IMR-90 (cell line): ENCODE measurements at regions not wholly inside any gene's neighbourhood (a gene's known extent, or its start where the extent isn't known, plus 50 kb on each side); places are given as distances from the start of the nearest gene placed in this dataset.

ENCODE experiments used
- ATAC-seq: fragments of 200-7000 bp; cut with Tn5 transposase; 2 replicates; pipeline ENCODE4 v1.9.1; 2020; ENCODE audit warnings: low read depth, mild to moderate bottlenecking, moderate library complexity
- BruUV-seq: library from RNA; stranded (reverse); fragments of 400-500 nt; replicated peaks from 2 replicates; lab custom pipeline; 2021; lab: Mats Ljungman, UMichigan
- CTCF ChIA-PET: fragments of 300-600 bp; formaldehyde crosslinking; extraction: SDS; loops from one replicate; lab custom pipeline; 2021; ENCODE audit warnings: antibody characterized with exemption; lab: Yijun Ruan, JAX
- POLR2A ChIA-PET: fragments of 300-600 bp; sonication (Branson Sonifier 250); formaldehyde crosslinking; loops from one replicate; lab custom pipeline; 2022; ENCODE audit warnings: antibody characterized with exemption; ENCODE audit not compliant: unreplicated experiment; lab: Charles Lee
- DNase-seq: peaks from one replicate; pipeline ENCODE4 v3.0.0; 2013
- H2AFZ ChIP-seq: replicated peaks from 2 replicates; pipeline ENCODE3; 2013; ENCODE audit warnings: low read length, mild to moderate bottlenecking; ENCODE audit not compliant: poor library complexity
- H2AK5ac ChIP-seq: 2 replicates; pipeline ENCODE4 v1.6.1; 2013; ENCODE audit warnings: low read depth, low read length, inconsistent platforms
- H2AK9ac ChIP-seq: replicated peaks from 2 replicates; pipeline ENCODE3; 2013; ENCODE audit warnings: mild to moderate bottlenecking, low read depth, low read length, moderate library complexity; ENCODE audit not compliant: poor library complexity
- H2BK120ac ChIP-seq: 2 replicates; pipeline ENCODE4 v1.6.1; 2013; ENCODE audit warnings: low read depth, low read length, inconsistent platforms
- H2BK15ac ChIP-seq: 3 replicates; pipeline ENCODE4 v1.6.1; 2013; ENCODE audit warnings: low read depth, low read length, inconsistent platforms
- H2BK20ac ChIP-seq: 2 replicates; pipeline ENCODE4 v1.6.1; 2013; ENCODE audit warnings: low read depth, mild to moderate bottlenecking, inconsistent platforms, low read length, moderate library complexity
- H2BK5ac ChIP-seq: 2 replicates; pipeline ENCODE4 v1.6.1; 2013; ENCODE audit warnings: mild to moderate bottlenecking, low read depth, low read length, inconsistent platforms; ENCODE audit not compliant: poor library complexity, severe bottlenecking
- H3K14ac ChIP-seq: replicated peaks from 2 replicates; pipeline ENCODE4 v1.6.1; 2013; ENCODE audit warnings: low read depth, low read length, inconsistent platforms
- H3K18ac ChIP-seq: 2 replicates; pipeline ENCODE4 v1.6.1; 2013; ENCODE audit warnings: low read depth, low read length, control low read depth
- H3K23ac ChIP-seq: 2 replicates; pipeline ENCODE4 v1.6.1; 2013; ENCODE audit warnings: low read depth, low read length, inconsistent platforms
- H3K27ac ChIP-seq: 2 replicates; pipeline ENCODE4 v1.5.1; 2013; ENCODE audit warnings: mild to moderate bottlenecking, control low read depth, low read length; ENCODE audit not compliant: insufficient read depth
- H3K27me3 ChIP-seq: 2 replicates; pipeline ENCODE4 v1.6.1; 2013; ENCODE audit warnings: low read length; ENCODE audit not compliant: control insufficient read depth, insufficient read depth
- H3K36me3 ChIP-seq: 2 replicates; pipeline ENCODE4 v1.6.1; 2013; ENCODE audit warnings: low read length, mixed read lengths; ENCODE audit not compliant: control insufficient read depth, insufficient read depth
- H3K4ac ChIP-seq: 2 replicates; pipeline ENCODE4 v1.6.1; 2013; ENCODE audit warnings: low read depth, low read length, inconsistent platforms
- H3K4me1 ChIP-seq: 2 replicates; pipeline ENCODE4 v1.6.1; 2013; ENCODE audit warnings: low read length, mixed read lengths; ENCODE audit not compliant: control insufficient read depth, insufficient read depth
- H3K4me2 ChIP-seq: 2 replicates; pipeline ENCODE4 v1.6.1; 2013; ENCODE audit warnings: low read depth, mild to moderate bottlenecking, control low read depth, low read length, moderate library complexity
- H3K4me3 ChIP-seq: 2 replicates; pipeline ENCODE4 v1.5.1; 2013; ENCODE audit warnings: low read depth, mild to moderate bottlenecking, control low read depth, low read length, moderate library complexity; ENCODE audit not compliant: insufficient read depth
- H3K56ac ChIP-seq: 2 replicates; pipeline ENCODE4 v1.6.1; 2013; ENCODE audit warnings: low read length, inconsistent platforms; ENCODE audit not compliant: insufficient read depth; ENCODE audit errors: extremely low read depth
- H3K79me1 ChIP-seq, 2 experiments: 2 replicates each; pipeline ENCODE4 v1.6.1; 2013; ENCODE audit warnings: low read length in 2 of 2, inconsistent platforms in 1 of 2, low read depth in 1 of 2
- H3K9ac ChIP-seq: 2 replicates; pipeline ENCODE4 v1.6.1; 2013; ENCODE audit warnings: low read depth, low read length, control low read depth
- H3K9me1 ChIP-seq: 2 replicates; pipeline ENCODE4 v1.6.1; 2013; ENCODE audit warnings: low read length, inconsistent platforms; ENCODE audit not compliant: insufficient read depth
- H3K9me3 ChIP-seq: 2 replicates; pipeline ENCODE4 v1.6.1; 2013; ENCODE audit warnings: low read length; ENCODE audit not compliant: control insufficient read depth, insufficient read depth
- H4K20me1 ChIP-seq: 2 replicates; pipeline ENCODE4 v1.6.1; 2013; ENCODE audit warnings: low read length, inconsistent platforms; ENCODE audit not compliant: insufficient read depth
- H4K5ac ChIP-seq: 2 replicates; pipeline ENCODE4 v1.6.1; 2013; ENCODE audit warnings: mild to moderate bottlenecking, low read depth, low read length, control low read depth
- H4K8ac ChIP-seq, 2 experiments: 2 replicates each; pipeline ENCODE4 v1.6.1; 2013; ENCODE audit warnings: low read depth in 2 of 2, low read length in 2 of 2, control low read depth in 1 of 2, inconsistent platforms in 1 of 2
- H4K91ac ChIP-seq: 2 replicates; pipeline ENCODE4 v1.6.1; 2013; ENCODE audit warnings: low read depth, low read length, inconsistent platforms; ENCODE audit not compliant: insufficient read depth
- BHLHE40 ChIP-seq: fragments of 150-350 bp; IDR thresholded peaks from 2 replicates; pipeline ENCODE4 v1.6.1; 2016; ENCODE audit warnings: mild to moderate bottlenecking, low read depth, low read length
- CEBPB ChIP-seq: IDR thresholded peaks from 2 replicates; pipeline ENCODE4 v1.6.1; 2012; ENCODE audit warnings: low read depth, low read length, improper control_type of control experiment
- CHD1 ChIP-seq: IDR thresholded peaks from 2 replicates; pipeline ENCODE4 v1.6.1; 2012; ENCODE audit warnings: low read depth, low read length, improper control_type of control experiment
- CTCF ChIP-seq: conservative IDR thresholded peaks from 2 replicates; pipeline ENCODE4 v1.5.1; 2012; ENCODE audit warnings: mild to moderate bottlenecking, low read depth, low read length, improper control_type of control experiment
- FOS ChIP-seq: fragments of 150-350 bp; IDR thresholded peaks from 2 replicates; pipeline ENCODE4 v1.6.1; 2016; ENCODE audit warnings: low read depth, low read length
- MAFK ChIP-seq: IDR thresholded peaks from 2 replicates; pipeline ENCODE4 v1.6.1; 2012; ENCODE audit warnings: low read depth, low read length, improper control_type of control experiment
- MAZ ChIP-seq: IDR thresholded peaks from 2 replicates; pipeline ENCODE4 v1.6.1; 2012; ENCODE audit warnings: low read depth, mild to moderate bottlenecking, low read length, improper control_type of control experiment, moderate library complexity, borderline replicate concordance
- MXI1 ChIP-seq: IDR thresholded peaks from 2 replicates; pipeline ENCODE4 v1.6.1; 2012; ENCODE audit warnings: low read depth, mild to moderate bottlenecking, low read length, moderate library complexity, borderline replicate concordance
- NFE2L2 ChIP-seq: fragments of 150-350 bp; IDR thresholded peaks from 2 replicates; pipeline ENCODE4 v1.6.1; 2016; ENCODE audit warnings: low read depth, mild to moderate bottlenecking, low read length
- POLR2A ChIP-seq: IDR thresholded peaks from 2 replicates; pipeline ENCODE4 v1.6.1; 2012; ENCODE audit warnings: mild to moderate bottlenecking, low read depth, low read length
- RAD21 ChIP-seq: IDR thresholded peaks from 2 replicates; pipeline ENCODE4 v1.6.1; 2012; ENCODE audit warnings: low read length, improper control_type of control experiment
- RCOR1 ChIP-seq: IDR thresholded peaks from 2 replicates; pipeline ENCODE4 v1.6.1; 2012; ENCODE audit warnings: mild to moderate bottlenecking, low read length, improper control_type of control experiment; ENCODE audit not compliant: insufficient replicate concordance
- RFX5 ChIP-seq: IDR thresholded peaks from 2 replicates; pipeline ENCODE4 v1.8.0; 2012; ENCODE audit warnings: low read depth, mild to moderate bottlenecking, low read length, moderate library complexity
- SMC3 ChIP-seq: fragments of 150-350 bp; IDR thresholded peaks from 2 replicates; pipeline ENCODE4 v1.6.1; 2016; ENCODE audit warnings: low read depth, mild to moderate bottlenecking, antibody characterized with exemption, low read length, moderate library complexity
- USF2 ChIP-seq: fragments of 150-350 bp; IDR thresholded peaks from 2 replicates; pipeline ENCODE4 v1.6.1; 2017; ENCODE audit warnings: mild to moderate bottlenecking, antibody characterized with exemption, low read length, low read depth
- dilution Hi-C: fragments of 300-500 bp; cut with HindIII; formaldehyde crosslinking; loops from one replicate; pipeline ENCODE4 v1.14.3; 2018; ENCODE audit warnings: low sequenced_read_pairs; ENCODE audit not compliant: unreplicated experiment
- in situ Hi-C: fragments of 300-500 bp; cut with MboI; formaldehyde crosslinking; loops from 3 replicates; pipeline ENCODE4 v1.14.3; 2019; ENCODE audit warnings: low sequenced_read_pairs, inconsistent platforms, mixed read lengths
- intact Hi-C: fragments of 100-400 bp; cut with micrococcal nuclease; formaldehyde crosslinking; loops from 2 replicates; pipeline ENCODE4 v1.10.0; 2022
- TF ChIP-seq, protein P1 (sequence below): fragments of 150-350 bp; IDR thresholded peaks from 2 replicates; pipeline ENCODE4 v1.6.1; 2016; ENCODE audit warnings: low read depth, mild to moderate bottlenecking, low read length, moderate library complexity, borderline replicate concordance

- 0 out of 2 replicates have a peak, but pooled peaks cover 5% of the 10 kb centered on the region for H3K9me3 ChIP-seq
- H4K5ac ChIP-seq: no peak overlapping the region
- no peak overlapping the region for H2BK15ac ChIP-seq
- no peaks in the 10 kb centered on the region for H3K36me3 ChIP-seq
- no peak overlapping the region for H3K9ac ChIP-seq
- H4K20me1 ChIP-seq: no peaks in the 10 kb centered on the region
- TF ChIP-seq MXI1: no peak
- no peak for TF ChIP-seq BHLHE40
- no peak for TF ChIP-seq MAZ
- no peak for TF ChIP-seq RCOR1
- TF ChIP-seq RFX5: no peak
- no peak for TF ChIP-seq FOS
- TF ChIP-seq USF2: no peak
- no peak for TF ChIP-seq CHD1
- no peak for TF ChIP-seq MAFK
- TF ChIP-seq SMC3: no peak
- TF ChIP-seq POLR2A: no peak
- TF ChIP-seq CEBPB: no peak
- no peak for TF ChIP-seq RAD21
- TF ChIP-seq CTCF: no peak
- TF ChIP-seq, protein P1, sequence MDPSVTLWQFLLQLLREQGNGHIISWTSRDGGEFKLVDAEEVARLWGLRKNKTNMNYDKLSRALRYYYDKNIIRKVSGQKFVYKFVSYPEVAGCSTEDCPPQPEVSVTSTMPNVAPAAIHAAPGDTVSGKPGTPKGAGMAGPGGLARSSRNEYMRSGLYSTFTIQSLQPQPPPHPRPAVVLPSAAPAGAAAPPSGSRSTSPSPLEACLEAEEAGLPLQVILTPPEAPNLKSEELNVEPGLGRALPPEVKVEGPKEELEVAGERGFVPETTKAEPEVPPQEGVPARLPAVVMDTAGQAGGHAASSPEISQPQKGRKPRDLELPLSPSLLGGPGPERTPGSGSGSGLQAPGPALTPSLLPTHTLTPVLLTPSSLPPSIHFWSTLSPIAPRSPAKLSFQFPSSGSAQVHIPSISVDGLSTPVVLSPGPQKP: no peak
- TF ChIP-seq NFE2L2: no peak
- H3K56ac ChIP-seq: no peak overlapping the region
- H2AFZ ChIP-seq: no peak overlapping the region
- no peak overlapping the region for H2BK20ac ChIP-seq
- H2AK9ac ChIP-seq: no peak overlapping the region
- no peak overlapping the region for H2BK120ac ChIP-seq
- H3K9me1 ChIP-seq: no peaks in the 10 kb centered on the region
- no peak overlapping the region for H3K4me2 ChIP-seq
- H2AK5ac ChIP-seq: no peak overlapping the region
- BruUV-seq: no TSS peak
- no peaks in the 10 kb centered on the region for H3K79me1 ChIP-seq
- CTCF ChIA-PET: no interaction called here
- H3K4me3 ChIP-seq: no peak overlapping the region
- no peak overlapping the region for H2BK5ac ChIP-seq
- no peak overlapping the region for H3K4ac ChIP-seq
- no peaks in the 10 kb centered on the region for H3K4me1 ChIP-seq
- no peak overlapping the region for H3K14ac ChIP-seq
- intact Hi-C loops: no loop called here
- no peak overlapping the region for H3K23ac ChIP-seq
- ATAC-seq (no peak), DNase-seq (no peak)
- H3K27me3 ChIP-seq: no peaks in the 10 kb centered on the region
- no peak overlapping the region for H4K8ac ChIP-seq
- no peak overlapping the region for H4K91ac ChIP-seq
- H3K27ac ChIP-seq: no peak overlapping the region
- H3K18ac ChIP-seq: no peak overlapping the region
- in situ Hi-C loops: no loop called here
- dilution Hi-C loops: no loop called here
- POLR2A ChIA-PET: no interaction called here
These were observed 70.0 kb upstream of the TLL1 start for GRCh38 chr4:165803005-165803404.
